GM19397 (cell line): ENCODE measurements at regions not wholly inside any gene's neighbourhood (a gene's known extent, or its start where the extent isn't known, plus 50 kb on each side); places are given as distances from the start of the nearest gene placed in this dataset.
"Not testable (repeated sequence)": the region's sequence is repeated elsewhere in the genome, so short reads cannot be mapped to it uniquely, and the experiment has no call there.

Source experiments
- ATAC-seq: cut with Tn5 transposase; IDR thresholded peaks from one replicate; pipeline ENCODE4 v1.9.1; 2021; ENCODE audit warnings: mild to moderate bottlenecking, moderate library complexity; ENCODE audit not compliant: unreplicated experiment

DNA sequence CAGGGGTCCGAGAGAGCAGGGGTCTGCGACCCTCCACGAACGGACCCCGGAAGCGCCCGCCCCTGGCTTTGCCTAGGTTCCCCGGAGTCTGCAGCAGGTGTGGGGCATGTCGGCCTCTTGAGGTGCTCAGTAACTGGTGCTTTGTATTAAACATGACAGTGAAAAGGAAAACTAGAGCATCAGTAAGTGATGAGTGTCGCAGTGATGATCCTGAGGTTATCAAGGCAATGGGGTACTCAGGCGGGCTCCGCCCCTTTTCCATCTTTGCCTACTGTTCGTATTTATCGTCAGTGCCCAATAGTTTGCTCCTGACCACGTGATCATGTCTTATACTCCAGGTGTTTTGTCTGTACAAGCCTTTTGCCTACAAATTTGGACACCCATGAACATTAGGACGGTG, 262.4 kb downstream of the ZNF37A start:
- ATAC-seq: peak; percentile 43

DNA sequence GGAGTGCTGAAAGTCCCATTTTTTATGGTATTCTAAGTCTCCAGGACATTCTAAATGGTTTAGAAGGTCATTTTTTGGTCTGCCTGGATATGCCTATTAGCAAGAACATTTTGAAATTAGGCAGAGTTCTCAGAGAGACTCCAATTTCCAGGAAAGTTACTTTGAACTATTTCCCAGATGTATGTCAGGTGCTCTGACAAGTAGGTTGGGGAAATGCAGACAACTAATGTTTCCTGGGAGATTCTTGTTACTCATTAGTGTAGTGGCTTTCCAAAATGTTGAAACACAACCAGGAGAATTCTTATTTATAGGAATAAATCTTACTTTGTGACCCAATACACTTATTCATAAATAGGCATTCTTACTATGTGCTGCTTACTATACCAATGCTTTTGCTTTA, 268.4 kb downstream of the ZNF37A start:
- not testable (repeated sequence) for ATAC-seq

DNA sequence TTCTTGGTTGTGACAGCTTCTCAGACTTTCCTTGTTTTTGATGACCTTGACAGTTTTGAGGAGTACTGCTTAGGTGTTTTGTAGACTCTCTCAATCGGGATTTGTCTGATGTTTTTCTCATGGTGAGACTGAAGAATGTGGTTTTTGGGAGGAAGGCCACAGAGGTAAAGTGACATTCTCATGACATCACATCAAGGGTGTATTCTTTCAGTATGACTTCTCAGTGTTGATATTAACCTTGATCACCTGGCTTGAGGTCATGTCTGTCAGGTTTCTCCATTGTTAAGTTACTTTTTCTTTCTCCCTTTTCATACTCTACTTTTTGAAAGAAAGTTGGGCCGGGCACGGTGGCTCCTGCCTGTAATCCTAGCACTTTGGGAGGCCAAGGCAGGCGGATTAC, 269.9 kb downstream of the ZNF37A start:
- ATAC-seq: not testable (repeated sequence)

DNA sequence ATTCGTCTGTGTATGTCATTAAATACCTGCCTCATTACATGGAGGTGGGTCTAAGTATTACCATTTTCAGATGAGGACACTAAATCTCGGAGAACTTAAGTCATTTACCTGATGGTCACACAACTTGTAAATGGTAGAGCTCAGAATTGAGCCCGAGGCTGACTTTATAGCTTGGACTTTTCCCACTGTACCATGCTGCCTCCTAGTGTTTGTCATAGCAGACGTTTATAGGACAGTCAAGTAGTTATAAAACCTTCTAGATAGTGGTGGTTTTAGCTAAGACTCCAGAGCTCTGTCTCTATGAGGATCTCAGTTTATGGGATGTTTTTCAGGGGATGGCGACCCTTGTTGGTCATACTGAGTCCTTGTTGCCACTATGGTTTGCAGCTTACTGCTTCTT, 271.8 kb downstream of the ZNF37A start:
- ATAC-seq: not testable (repeated sequence)

- not testable (repeated sequence) for ATAC-seq
Observed at GRCh38 chr10:38383800-38384199, 289.7 kb downstream of the ZNF37A start.

GRCh38 chr10:38386869-38387268, 292.7 kb downstream of the ZNF37A start:
- ATAC-seq: not testable (repeated sequence)

DNA sequence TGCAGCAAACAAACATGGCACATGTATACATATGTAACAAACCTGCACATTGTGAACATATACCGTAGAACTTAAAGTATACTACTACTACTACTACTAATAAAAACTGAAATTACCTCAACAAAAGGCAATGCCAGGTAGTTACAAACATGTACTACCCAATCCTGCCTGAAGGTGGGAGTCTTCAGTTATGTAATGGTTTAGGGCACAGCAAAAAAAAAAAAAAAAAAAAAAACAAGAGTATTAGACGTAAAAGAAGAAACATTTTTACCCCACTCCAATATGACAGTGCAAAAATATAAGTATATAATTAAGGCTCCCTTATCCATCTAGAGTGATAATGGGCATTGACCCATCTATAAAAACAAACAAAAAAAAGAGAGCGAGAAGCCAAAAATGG, 296.6 kb downstream of the ZNF37A start:
- ATAC-seq: not testable (repeated sequence)

GRCh38 chr10:38395465-38395864, 301.3 kb downstream of the ZNF37A start:
- ATAC-seq: not testable (repeated sequence)

DNA sequence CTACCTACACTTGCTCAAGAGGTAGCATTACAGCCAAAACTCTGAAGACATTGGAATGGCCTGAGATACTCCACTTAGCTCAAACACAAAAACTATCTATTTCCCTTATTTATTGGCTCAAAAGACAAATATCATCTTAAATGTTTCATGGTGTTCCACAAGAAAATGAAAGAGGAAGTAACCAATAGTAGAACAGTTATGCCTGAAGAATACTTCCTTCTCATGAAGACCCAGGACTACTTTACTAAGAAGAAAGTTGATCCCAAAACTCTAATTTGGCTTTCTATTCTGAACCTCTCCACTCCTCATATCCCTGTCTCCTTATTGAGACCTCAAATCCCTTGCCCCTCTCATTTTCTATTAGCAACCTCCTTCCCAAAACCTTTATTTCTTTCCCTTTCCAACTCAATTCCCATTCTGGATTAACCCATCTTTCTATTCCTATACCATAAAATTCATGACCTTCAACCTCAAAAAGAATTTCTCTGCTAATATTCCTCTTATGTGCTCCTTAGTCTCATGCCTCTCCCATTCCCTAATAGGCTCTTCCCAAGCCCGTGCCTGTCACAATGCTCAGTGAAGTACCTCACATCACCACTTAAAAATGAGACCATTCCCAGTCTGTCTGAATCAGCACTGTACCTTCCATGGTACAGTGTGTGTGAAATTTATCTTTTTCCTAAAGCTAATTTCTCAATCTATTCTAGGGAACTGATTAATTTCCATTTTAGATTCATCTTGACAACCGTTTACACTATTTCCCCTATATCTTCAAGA, 302.2 kb downstream of the ZNF37A start:
- ATAC-seq: not testable (repeated sequence)

GRCh38 chr10:38401565-38401964, 307.4 kb downstream of the ZNF37A start:
- ATAC-seq: not testable (repeated sequence)

DNA sequence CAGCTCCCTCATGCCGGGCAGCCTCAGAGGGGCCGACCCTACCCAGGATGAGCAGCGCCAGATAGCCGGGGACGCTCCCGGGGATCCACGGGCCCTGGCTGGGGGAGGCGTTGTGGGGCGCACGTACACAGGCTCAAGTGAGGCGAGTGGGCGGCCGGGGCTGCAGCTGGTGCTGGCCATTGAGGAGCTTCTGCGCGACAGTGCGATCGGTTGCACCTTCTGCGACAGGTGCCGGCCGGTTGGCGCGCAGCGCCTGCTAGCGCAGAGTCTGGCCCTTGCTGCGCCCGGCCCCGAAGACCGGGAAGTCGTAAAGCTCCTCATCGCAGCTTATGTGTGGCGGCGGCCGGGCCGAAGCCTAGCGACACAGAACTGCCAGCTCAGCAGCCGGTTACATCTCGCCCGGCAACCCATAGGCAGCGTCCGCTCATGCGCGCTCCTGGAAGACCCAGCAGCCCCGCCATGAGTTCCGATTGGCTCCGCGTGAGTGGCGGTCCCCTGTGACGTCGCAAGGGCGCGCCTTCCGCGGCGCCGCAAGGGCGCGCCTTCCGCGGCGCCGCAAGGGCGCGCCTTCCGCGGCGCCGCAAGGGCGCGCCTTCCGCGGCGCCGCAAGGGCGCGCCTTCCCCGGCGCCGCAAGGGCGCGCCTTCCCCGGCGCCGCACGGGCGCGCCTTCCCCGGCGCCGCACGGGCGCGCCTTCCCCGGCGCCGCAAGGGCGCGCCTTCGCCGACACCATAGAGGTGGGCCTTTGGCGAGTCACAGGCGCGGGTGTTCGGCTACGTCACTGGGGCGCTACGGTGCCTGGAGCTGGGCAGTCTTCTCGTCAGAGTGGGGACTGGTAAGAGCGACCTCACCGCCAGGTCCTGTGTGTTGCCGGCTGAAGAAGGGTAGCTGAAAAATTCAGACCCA, 308.6 kb downstream of the ZNF37A start:
- ATAC-seq: peak; percentile 99

DNA sequence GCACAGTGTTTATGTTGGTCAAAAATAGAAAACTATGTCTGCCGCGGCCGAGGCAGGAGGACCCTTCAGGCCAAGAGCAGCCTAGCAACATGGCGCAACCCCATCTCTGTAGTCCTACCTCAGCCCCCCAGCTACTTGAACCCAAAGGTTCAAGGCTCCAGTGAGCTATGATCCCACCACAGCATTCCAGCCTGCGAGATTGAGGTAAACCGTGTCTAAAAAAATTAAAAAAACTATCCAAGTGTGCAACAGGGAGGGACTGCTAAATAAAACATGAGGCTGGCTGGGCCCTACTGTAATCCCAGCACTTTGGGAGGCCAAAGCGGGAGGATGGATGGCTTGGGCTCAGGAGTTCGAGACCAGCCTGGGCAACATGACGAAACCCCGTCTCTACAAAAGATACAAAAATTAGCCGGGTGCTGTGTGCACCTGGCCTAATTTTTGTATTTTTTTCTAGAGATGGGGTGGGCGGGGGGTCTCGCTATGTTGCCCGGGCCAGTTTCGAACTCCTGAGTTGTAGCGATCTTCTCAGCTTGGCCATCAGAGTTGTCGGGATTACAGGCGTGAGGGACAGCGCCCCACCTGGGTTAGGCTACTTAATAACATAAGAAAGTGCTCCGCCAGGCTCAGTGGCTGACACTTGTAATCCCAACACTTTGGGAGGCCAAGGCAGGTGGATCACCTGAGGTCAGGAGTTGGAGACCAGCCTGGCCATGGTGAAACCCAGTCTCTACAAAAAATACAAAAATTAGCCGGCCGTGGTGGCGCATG, 309.4 kb downstream of the ZNF37A start:
- ATAC-seq: not testable (repeated sequence)

DNA sequence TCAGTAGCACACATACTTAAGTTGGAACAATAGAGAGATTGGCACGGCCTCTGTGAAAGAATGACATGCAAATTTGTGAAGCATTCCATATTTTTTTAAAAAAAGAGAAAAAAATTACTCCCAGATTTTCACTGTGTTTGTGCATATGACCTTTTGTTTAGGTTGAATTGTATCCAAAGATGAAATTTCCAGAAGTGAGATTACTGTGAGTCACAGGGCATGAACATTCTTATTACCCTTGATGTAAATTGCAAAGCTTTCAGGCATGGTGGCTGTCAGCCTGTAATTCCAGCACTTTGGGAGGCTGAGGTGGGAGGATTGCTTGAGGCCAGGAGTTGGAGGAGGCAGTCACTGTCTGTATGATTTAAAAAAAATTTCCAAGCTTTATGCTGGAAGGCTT, 329.5 kb downstream of the ZNF37A start:
- ATAC-seq: not testable (repeated sequence)

GRCh38 chr10:38430242-38430641, 336.1 kb downstream of the ZNF37A start:
- ATAC-seq: not testable (repeated sequence)

DNA sequence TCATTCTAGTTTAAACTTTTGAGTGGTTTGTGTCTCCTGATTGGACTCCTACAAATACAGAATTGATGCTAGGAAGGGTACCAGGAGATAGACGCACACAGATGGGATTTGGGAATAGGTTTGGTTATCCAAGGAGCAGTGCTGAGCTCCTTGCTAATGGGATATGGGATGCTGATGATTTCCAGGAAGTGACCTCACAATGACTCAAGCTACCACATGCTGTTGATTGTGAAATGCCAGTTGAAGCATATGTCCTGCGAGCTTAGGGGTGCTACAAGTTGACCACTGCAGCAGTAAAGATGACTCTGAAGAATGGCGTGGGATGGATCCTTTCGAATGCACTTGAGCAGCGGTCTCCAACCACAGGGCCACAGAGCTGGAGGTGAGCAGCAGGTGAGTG, 343.2 kb downstream of the ZNF37A start:
- not testable (repeated sequence) for ATAC-seq

- ATAC-seq: not testable (repeated sequence)
Observed at GRCh38 chr10:38448614-38449355, 354.6 kb downstream of the ZNF37A start.

DNA sequence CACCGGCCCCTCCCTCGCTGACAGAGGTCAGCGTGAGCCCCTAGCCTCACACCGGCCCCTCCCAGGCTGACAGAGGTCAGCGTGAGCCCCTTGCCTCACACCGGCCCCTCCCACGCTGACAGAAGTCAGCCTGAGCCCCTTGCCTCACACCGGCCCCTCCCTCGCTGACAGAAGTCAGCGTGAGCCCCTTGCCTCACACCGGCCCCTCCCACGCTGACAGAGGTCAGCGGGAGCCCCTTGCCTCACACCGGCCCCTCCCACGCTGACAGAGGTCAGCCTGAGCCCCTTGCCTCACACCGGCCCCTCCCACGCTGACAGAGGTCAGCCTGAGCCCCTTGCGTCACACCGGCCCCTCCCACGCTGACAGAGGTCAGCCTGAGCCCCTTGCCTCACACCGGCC, 355.5 kb downstream of the ZNF37A start:
- not testable (repeated sequence) for ATAC-seq

DNA sequence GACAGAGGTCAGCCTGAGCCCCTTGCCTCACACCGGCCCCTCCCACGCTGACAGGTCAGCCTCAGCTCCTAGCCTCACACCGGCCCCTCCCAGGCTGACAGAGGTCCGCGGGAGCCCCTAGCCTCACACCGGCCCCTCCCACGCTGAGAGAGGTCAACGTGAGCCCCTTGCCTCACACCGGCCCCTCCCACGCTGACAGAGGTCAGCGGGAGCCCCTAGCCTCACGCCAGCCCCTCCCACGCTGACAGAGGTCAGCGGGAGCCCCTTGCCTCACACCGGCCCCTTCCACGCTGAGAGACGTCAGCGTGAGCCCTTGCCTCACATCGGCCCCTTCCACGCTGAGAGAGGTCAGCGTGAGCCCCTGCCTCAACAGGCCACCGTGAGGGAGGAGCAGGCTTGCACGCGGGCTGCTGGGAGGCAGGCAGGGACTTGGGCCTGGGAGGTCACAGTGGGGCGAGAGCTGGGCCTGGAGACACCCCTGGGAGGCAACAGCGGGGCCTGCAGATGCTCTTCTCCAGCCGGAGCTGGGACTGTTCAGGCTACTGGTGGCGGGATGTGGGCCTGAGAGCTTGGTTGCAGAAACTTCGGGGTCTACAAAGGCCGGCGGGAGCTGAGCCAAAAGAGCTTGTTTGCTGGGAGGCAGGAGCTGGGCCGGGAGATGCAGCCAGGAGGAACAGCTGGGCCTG, 356.4 kb downstream of the ZNF37A start:
- not testable (repeated sequence) for ATAC-seq

GRCh38 chr10:38451306-38451967, 357.3 kb downstream of the ZNF37A start:
- ATAC-seq: not testable (repeated sequence)
